ENCODE measurements at regions not wholly inside any gene's neighbourhood (a gene's known extent, or its start where the extent isn't known, plus 50 kb on each side); places are given as distances from the start of the nearest gene placed in this dataset.

- DNase-seq (ENCODE audit: low read depth in 2 of 2) = no peak
Observed at GRCh38 chr1:173395762-173396161, 81.4 kb upstream of the PRDX6 start.

- DNase-seq (ENCODE audit: low read depth in 2 of 2) = no peak
Observed at GRCh38 chr1:173400387-173400995, 76.6 kb upstream of the PRDX6 start.

DNA sequence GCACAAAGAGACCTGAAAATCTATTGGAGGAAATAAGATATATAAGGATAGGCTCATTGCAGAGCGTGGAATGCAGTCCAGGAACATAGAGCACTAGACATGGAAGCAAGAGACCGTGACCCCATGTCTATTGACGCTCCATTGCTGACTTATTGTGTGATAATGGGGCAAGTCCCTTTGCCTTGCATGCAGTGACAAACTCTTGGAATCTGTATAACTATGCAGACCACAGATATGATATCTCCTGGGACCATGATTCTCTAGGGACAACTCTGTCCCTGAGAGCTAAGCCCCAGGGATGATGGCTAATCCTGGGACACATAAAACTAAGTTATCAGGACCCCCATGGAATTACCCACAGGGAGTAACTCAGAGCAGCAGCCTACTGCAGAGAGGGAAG, 73.1 kb upstream of the PRDX6 start:
- DNase-seq (ENCODE audit: low read depth in 2 of 2) = no peak

DNA sequence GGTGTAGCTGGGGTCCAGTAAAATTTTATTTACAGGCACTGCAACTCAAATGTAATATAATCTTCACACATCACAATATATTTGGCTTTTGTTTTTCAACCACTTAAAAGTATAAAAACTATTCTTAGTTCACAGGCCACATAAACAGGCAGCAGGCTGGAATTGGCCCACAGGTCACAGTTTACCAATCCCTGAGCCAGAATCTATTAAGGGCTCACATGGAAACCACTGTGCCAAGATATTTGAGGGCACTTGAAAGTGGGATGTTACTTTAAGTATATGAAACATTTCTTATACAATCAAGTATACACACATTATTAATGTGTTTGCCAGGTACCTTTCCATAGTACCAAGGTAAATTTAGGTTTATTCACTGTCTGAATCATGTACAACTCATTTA, 71.9 kb upstream of the PRDX6 start:
- no peak for DNase-seq (ENCODE audit: low read depth in 2 of 2)

GRCh38 chr1:173405834-173406233, 71.3 kb upstream of the PRDX6 start:
- no peak for DNase-seq (ENCODE audit: low read depth in 2 of 2)

DNA sequence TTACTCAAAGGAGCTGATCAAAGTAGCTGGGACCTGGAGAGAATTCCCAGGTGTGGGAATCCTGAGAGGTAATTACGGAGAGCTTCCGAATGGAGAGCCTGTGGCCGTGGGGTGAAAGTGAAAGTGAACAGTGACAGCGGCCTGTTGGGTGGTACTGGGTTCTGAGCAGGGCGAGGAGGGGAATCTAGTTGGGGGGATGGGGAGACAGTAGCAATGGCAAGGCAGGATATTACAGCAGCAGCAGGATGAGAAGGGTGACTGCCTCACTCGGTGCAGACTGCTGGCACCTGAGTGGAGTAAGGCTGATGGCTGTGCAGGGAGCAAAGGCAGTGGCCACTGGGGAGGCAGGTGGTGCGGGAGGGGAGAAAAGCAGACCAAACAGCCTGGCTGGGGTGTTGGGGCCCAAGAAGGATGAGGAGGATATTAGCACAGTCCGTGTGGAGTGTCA, 70.3 kb upstream of the PRDX6 start:
- no peak for DNase-seq (ENCODE audit: low read depth in 2 of 2)

- no peak for DNase-seq (ENCODE audit: low read depth in 2 of 2)
Observed at GRCh38 chr1:173407846-173408245, 69.3 kb upstream of the PRDX6 start.

DNA sequence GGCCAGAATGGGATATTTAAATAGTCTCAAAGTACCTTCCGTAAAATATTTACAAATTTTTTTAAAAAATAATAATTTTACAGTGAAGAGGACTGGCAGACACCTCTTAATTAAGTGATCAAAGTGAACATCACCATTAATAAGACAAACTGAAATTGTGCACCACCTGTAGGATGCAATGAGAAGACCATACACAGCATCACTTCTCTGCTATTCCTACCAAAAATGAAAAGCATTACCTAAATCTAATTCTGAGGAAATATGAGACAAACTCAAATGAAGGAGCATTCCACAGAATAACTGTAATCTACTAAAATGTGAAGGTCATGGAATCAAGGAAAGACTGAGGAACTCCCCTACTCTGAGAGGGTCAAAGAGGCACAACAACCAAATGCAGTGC, 68.2 kb upstream of the PRDX6 start:
- no peak for DNase-seq (ENCODE audit: low read depth in 2 of 2)

GRCh38 chr1:173409613-173410012, 67.5 kb upstream of the PRDX6 start:
- no peak for DNase-seq (ENCODE audit: low read depth in 2 of 2)

- DNase-seq (ENCODE audit: low read depth in 2 of 2) = no peak
Observed at GRCh38 chr1:173410133-173410793, 66.9 kb upstream of the PRDX6 start.

GRCh38 chr1:173410794-173411236, 66.3 kb upstream of the PRDX6 start:
- DNase-seq (ENCODE audit: low read depth in 2 of 2) = peak in 1 of 2 donors; percentile 36

GRCh38 chr1:173411835-173412742, 65.0 kb upstream of the PRDX6 start:
- no peak for DNase-seq (ENCODE audit: low read depth in 2 of 2)

- DNase-seq (ENCODE audit: low read depth in 2 of 2) = no peak
Observed at GRCh38 chr1:173413271-173413707, 63.8 kb upstream of the PRDX6 start.

DNA sequence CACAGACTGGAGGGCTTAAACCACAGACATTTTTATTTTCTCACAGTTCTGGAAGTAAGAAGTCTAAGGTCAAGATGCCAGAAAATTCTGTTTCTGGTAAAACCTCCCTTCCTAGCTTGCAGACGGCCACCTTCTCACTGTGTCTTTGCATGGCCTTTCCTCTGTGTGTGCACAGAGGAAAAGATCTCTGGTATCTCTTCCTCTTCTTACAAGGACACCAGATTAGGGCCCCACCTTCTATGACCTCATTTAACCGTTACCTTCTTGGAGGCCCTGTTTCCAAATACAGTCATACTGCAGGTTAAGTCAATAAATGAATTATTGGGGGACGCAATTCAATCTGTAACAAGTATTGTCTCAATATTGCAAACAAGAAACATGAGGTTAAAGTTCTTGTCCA, 63.0 kb upstream of the PRDX6 start:
- no peak for DNase-seq (ENCODE audit: low read depth in 2 of 2)

- DNase-seq (ENCODE audit: low read depth in 2 of 2) = no peak
Observed at GRCh38 chr1:173414539-173415226, 62.5 kb upstream of the PRDX6 start.

- DNase-seq (ENCODE audit: low read depth in 2 of 2) = no peak
Observed at GRCh38 chr1:173415490-173415889, 61.6 kb upstream of the PRDX6 start.

GRCh38 chr1:173415905-173416450, 61.2 kb upstream of the PRDX6 start:
- DNase-seq (ENCODE audit: low read depth in 2 of 2) = no peak

DNA sequence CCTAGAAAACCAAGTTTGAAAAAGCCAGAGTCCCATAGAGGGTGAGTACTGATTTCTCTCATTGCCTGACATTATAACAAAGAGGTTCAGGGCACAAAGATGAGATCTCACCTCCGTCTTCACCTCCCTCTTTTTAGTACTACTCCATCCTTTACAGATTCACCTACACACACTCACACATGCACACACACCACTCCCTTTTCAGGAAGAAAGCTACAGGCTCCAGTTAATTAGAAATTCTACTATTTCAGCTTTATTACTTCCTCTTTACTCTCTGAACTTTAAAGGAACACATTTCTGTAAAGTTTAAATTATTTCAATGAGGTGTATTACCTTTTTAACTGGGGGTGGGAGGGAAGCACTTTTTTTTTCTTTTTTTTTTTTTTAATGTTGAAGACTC, 59.6 kb upstream of the PRDX6 start:
- no peak for DNase-seq (ENCODE audit: low read depth in 2 of 2)

GRCh38 chr1:173418107-173418985, 58.8 kb upstream of the PRDX6 start:
- DNase-seq (ENCODE audit: low read depth in 2 of 2) = no peak

DNA sequence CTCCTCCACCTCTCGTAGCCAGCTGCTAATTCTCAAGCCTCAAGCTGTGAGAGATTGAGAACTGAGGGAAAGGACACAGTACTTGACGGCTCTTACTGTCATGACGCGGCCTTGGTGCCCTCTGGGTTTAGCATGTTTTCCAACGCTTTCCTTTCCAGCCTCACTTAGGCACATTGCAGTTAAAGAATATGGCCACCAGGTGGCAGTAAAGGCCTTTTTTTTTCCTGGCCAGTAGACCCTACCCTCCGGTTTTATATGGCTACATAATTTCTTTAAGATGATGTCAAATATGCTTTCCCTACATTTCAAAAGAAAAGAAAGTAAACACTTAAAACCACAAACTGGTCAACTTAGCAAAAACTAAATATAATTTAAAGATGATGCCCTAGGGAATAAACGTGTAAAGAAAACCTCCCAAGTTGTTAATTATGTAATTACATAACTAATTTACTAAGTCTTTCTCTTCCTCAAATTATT, 56.8 kb upstream of the PRDX6 start:
- DNase-seq (ENCODE audit: low read depth in 2 of 2) = peak in 1 of 2 donors; percentile 16

Data from stimulated activated CD8-positive, alpha-beta memory T cell treated with anti-CD3 and anti-CD28 coated beads, Interleukin-15, amount 100 ng/mL, for 48 hours (primary cell).